ENCODE measurements at regions not wholly inside any gene's neighbourhood (a gene's known extent, or its start where the extent isn't known, plus 50 kb on each side); places are given as distances from the start of the nearest gene placed in this dataset.

GRCh38 chr3:84637272-84637671 is 321.5 kb upstream of the CADM2 start:
- H3K23ac ChIP-seq (ENCODE audit: low read depth, low read length), result no peak overlapping the region
- no peak for TF ChIP-seq MAZ (IDR thresholded peaks at IDR 0.05; ENCODE audit: borderline replicate concordance, low read depth, low read length)
- TF ChIP-seq RAD21 (IDR thresholded peaks at IDR 0.05; ENCODE audit: low read length), result no peak
- TF ChIP-seq CHD1 (IDR thresholded peaks at IDR 0.05; ENCODE audit: low read depth, low read length), result no peak
- no peak for TF ChIP-seq NFE2L2 (IDR thresholded peaks at IDR 0.05; ENCODE audit: low read depth, low read length)
- no peak for TF ChIP-seq MAFK (IDR thresholded peaks at IDR 0.05; ENCODE audit: low read depth, low read length)
- no peak for TF ChIP-seq CEBPB (IDR thresholded peaks at IDR 0.05; ENCODE audit: low read depth, low read length)
- TF ChIP-seq RCOR1 (IDR thresholded peaks at IDR 0.05; ENCODE audit: insufficient replicate concordance, low read length), result no peak
- no peak for TF ChIP-seq POLR2A (IDR thresholded peaks at IDR 0.05; ENCODE audit: low read depth, low read length)
- no peak for TF ChIP-seq USF2 (IDR thresholded peaks at IDR 0.05; ENCODE audit: low read depth, low read length)
- TF ChIP-seq MXI1 (IDR thresholded peaks at IDR 0.05; ENCODE audit: borderline replicate concordance, low read depth, low read length), result no peak
- TF ChIP-seq FOS (IDR thresholded peaks at IDR 0.05; ENCODE audit: low read depth, low read length), result no peak
- no peak for TF ChIP-seq ELK1 (IDR thresholded peaks at IDR 0.05; ENCODE audit: borderline replicate concordance, low read depth, low read length)
- TF ChIP-seq SMC3 (IDR thresholded peaks at IDR 0.05; ENCODE audit: low read depth, low read length), result no peak
- POLR2A ChIA-PET (ENCODE audit: unreplicated experiment), result no interaction called here
- no peak overlapping the region for H3K14ac ChIP-seq (replicated peaks; ENCODE audit: low read depth, low read length)
- no peaks in the 10 kb centered on the region for H3K9me1 ChIP-seq (ENCODE audit: insufficient read depth, low read length)
- no peak overlapping the region for H2BK20ac ChIP-seq (ENCODE audit: low read depth, low read length)
- H2AFZ ChIP-seq (replicated peaks; ENCODE audit: low read length, poor library complexity), result no peak overlapping the region
- in situ Hi-C loops (cut with MboI; ENCODE audit: low sequenced_read_pairs) (no loop called here), dilution Hi-C loops (cut with HindIII; ENCODE audit: low sequenced_read_pairs, unreplicated experiment) (no loop called here), intact Hi-C loops (cut with micrococcal nuclease) (no loop called here)
- no peaks in the 10 kb centered on the region for H3K79me1 ChIP-seq (ENCODE audit: low read depth in 1 of 2, low read length in 2 of 2)
- DNase-seq (no peak), ATAC-seq (ENCODE audit: low read depth) (no peak)
- H2BK5ac ChIP-seq (ENCODE audit: low read depth, low read length, poor library complexity, severe bottlenecking), result no peak overlapping the region
- 60% methylated on average over 1 of the region's 3 CpGs; no CpG with 5 or more reads in 1 of the 2 experiments for WGBS, 2 experiments (ENCODE audit: extremely low coverage in 2 of 2, insufficient read length in 1 of 2)
- H4K91ac ChIP-seq (ENCODE audit: insufficient read depth, low read depth, low read length), result no peak overlapping the region
- CTCF ChIA-PET, result no interaction called here
- no peak overlapping the region for H3K27ac ChIP-seq (ENCODE audit: insufficient read depth, low read length)
- no peaks in the 10 kb centered on the region for H4K20me1 ChIP-seq (ENCODE audit: insufficient read depth, low read length)
- no TSS peak for BruUV-seq (replicated peaks)
- H2AK5ac ChIP-seq (ENCODE audit: low read depth, low read length), result no peak overlapping the region
- H3K56ac ChIP-seq (ENCODE audit: extremely low read depth, insufficient read depth, low read length), result no peak overlapping the region
- H3K36me3 ChIP-seq (ENCODE audit: control insufficient read depth, insufficient read depth, low read length), result no peaks in the 10 kb centered on the region
- no peak overlapping the region for H2AK9ac ChIP-seq (replicated peaks; ENCODE audit: low read depth, low read length, poor library complexity)
- H3K9me3 ChIP-seq (ENCODE audit: control insufficient read depth, insufficient read depth, low read length), result peaks cover 2% of the 10 kb centered on the region; the same call in 1 of the 2 replicates
- no peak overlapping the region for H4K5ac ChIP-seq (ENCODE audit: low read depth, low read length)
- H3K9ac ChIP-seq (ENCODE audit: low read depth, low read length), result no peak overlapping the region
- no peak overlapping the region for H3K4me3 ChIP-seq (ENCODE audit: insufficient read depth, low read depth, low read length)
- no peak overlapping the region for H2BK120ac ChIP-seq (ENCODE audit: low read depth, low read length)
- H3K18ac ChIP-seq (ENCODE audit: low read depth, low read length), result no peak overlapping the region
- no peak overlapping the region for H2BK15ac ChIP-seq (ENCODE audit: low read depth, low read length)
- no peak overlapping the region for H3K4ac ChIP-seq (ENCODE audit: low read depth, low read length)
- no peaks in the 10 kb centered on the region for H3K4me1 ChIP-seq (ENCODE audit: control insufficient read depth, insufficient read depth, low read length)
- no peaks in the 10 kb centered on the region for H3K27me3 ChIP-seq (ENCODE audit: control insufficient read depth, insufficient read depth, low read length)
- no peak overlapping the region for H3K4me2 ChIP-seq (ENCODE audit: low read depth, low read length)
- no peak overlapping the region for H4K8ac ChIP-seq (ENCODE audit: low read depth in 2 of 2, low read length in 2 of 2)

All from IMR-90 (cell line).